GM18511 (cell line): ENCODE measurements at regions not wholly inside any gene's neighbourhood (a gene's known extent, or its start where the extent isn't known, plus 50 kb on each side); places are given as distances from the start of the nearest gene placed in this dataset.
"Not testable (repeated sequence)": the region's sequence is repeated elsewhere in the genome, so short reads cannot be mapped to it uniquely, and the experiment has no call there.

Experiments used
- ATAC-seq: cut with Tn5 transposase; IDR thresholded peaks from one replicate; pipeline ENCODE4 v1.9.1; 2021; ENCODE audit warnings: mild to moderate bottlenecking, moderate library complexity; ENCODE audit not compliant: unreplicated experiment

DNA sequence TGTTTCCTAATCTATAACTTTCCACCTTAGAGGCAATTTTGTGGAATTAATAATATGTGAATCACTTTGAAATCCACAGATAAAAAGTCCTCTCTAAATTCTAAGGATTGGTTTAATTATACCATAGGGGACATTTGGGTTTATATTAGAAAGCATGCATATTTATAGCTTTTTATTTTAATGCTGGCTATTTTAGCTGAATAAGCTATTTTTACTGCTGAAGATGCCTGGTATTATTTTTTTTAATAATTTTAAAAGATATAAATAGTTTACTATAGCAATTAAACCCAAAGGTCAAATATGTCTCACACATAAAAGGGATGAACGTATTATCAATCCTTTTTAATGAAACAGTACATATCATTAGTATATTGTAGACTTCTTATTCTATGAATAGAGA is 415.4 kb downstream of the MAGEB5 start:
- no peak for ATAC-seq

- no peak for ATAC-seq
These were observed 398.0 kb downstream of the MAGEB5 start for GRCh38 chrX:26613956-26614355.

DNA sequence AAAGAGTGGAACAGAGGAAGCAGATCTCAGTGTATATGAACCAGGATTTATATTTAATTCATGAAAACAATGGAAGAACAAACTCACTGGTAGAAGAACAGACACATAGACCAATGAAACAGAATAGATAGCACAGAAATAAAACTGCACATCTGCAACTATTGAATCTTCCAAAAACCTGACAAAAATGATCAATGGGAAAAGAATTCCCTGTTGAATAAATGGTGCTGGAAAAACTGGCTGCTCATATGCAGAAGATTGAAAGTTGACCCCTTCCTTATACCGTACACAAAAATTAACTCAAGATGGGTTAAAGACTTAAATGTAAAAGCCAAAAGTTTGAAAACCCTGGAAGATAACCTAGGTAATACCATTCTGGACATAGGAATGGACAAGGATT is 391.0 kb downstream of the MAGEB5 start:
- no peak for ATAC-seq

DNA sequence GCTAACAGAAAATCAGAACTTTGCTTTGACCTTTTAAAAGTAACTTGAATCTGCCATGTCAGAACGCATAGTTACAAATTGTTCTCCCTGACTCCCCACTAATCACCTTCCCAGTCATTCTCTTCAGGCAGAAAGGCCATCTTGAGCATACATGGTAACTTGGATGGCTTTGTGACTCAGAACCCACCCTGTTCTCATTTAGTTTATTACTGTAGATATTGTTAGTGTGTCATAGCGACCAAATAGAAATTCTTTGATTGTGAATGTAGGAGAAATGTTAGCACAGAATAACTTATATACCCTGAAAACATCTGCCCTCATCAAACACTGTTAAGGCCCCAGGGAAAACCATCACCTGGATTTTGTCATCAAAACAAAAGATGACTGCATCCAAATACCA is 382.0 kb downstream of the MAGEB5 start:
- no peak for ATAC-seq

GRCh38 chrX:26590849-26591248 is 374.9 kb downstream of the MAGEB5 start:
- ATAC-seq = no peak

DNA sequence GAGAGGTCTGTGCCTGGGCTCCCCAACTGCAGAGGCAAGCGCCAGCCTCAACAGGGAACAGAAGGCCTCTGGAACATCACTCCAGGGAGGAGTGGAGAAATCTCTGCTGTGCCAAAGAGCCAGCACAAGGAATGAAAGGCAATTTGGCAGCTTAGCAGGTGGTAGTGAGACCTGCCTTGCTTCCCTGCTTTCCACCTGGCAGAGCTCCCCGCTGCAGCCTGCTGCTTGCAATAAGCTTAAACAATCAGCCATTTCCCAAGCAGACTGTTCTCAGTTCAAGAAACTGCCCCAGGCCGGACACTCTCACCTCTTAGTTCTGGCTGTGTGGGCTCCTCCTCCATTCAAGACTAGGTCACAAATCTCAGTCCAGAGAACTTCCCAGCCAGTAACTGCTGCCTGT is 370.6 kb downstream of the MAGEB5 start:
- no peak for ATAC-seq

- no peak for ATAC-seq
These were observed 365.1 kb downstream of the MAGEB5 start for GRCh38 chrX:26581091-26581490.

- no peak for ATAC-seq
These were observed 364.1 kb downstream of the MAGEB5 start for GRCh38 chrX:26580021-26580420.

- ATAC-seq = no peak
These were observed 358.3 kb downstream of the MAGEB5 start for GRCh38 chrX:26574234-26574633.

DNA sequence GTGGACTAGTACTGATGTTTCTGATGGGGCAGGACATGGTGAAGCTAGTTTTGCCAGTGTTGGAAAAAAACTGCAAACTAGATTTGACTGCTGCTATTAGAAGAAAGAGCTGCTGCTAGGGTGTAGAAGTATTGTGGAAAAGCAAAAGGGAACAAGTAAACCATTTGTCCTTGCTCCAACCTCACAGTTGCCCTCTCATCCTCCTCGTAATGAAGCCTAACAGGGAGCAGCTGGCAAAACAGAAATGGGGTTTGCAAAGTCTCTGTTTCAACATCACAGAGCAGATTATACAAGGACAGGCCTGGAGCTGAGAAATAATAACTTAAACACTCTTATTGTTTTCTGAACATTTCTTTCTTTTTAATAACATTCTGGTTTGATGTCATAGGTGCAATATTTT is 346.2 kb downstream of the MAGEB5 start:
- no peak for ATAC-seq

DNA sequence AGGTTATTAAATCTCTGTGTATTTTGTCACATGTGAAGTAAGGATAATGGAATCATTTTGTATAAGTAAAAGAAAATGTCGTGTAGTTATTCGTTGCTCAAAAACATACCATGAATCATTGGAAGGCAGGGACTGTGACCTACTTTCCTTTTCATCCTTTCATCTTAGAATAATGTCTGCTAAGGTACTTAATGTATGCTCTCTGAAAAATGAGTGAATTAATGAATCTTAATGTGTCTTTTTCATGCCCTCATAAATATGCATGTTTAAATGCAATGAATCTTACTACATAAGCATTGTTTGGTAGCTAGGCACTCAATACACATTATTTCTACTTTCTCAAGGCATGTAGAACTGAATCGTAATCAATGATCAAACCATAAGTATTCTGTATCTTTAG is 343.9 kb downstream of the MAGEB5 start:
- no peak for ATAC-seq

DNA sequence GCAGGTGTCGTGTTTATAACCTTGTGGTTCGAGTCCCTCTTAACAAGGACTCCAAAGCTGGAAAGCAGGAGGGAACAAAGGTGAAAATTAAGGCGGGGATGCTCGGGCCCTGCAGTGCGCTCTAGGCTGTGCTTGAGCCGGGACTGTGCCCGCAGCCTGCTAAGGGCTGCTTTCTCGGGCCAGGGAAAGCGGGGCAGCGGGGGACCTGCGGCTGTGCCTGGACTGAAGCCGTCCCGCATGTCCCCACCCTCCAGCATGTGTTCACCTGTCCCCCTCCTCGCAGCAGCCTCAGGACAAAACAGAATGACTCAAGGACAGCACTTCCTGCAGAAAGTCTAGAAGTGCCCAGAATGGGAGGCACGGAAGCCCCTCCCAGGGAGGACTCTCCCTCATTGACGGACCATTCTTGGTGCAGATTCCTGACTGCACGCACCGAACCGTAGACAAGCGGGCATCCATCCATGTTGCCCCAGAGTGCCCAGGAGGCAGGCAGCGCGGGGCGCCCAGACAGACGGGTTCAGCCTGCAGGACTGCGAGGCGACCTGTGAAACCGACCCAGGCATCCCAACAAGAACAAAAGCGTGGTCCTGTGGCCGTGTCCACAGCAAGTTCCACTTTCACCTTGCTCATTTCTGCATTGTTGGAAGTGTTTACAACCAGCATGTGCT is 342.9 kb downstream of the MAGEB5 start:
- no peak for ATAC-seq

- ATAC-seq = no peak
These were observed 341.8 kb downstream of the MAGEB5 start for GRCh38 chrX:26557691-26558321.

DNA sequence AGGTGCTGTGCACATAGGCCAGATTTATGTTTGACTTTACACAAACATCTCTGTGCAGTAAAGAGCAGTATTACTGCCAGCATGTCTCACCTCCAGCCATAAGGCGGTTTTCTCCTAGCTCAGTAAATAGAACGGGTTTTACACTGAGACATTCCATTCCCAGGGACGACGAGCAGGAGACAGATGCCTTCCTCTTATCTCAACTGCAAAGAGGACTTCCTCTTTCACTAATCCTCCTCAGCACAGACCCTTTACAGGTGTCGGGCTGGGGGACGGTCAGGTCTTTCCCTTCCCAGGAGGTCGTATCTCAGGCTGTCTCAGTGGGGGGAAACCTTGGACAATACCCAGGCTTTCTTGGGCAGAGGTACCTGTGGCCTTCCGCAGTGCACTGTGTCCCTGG is 309.8 kb downstream of the MAGEB5 start:
- ATAC-seq = not testable (repeated sequence)

GRCh38 chrX:26522501-26522900 is 306.5 kb downstream of the MAGEB5 start:
- ATAC-seq = no peak

DNA sequence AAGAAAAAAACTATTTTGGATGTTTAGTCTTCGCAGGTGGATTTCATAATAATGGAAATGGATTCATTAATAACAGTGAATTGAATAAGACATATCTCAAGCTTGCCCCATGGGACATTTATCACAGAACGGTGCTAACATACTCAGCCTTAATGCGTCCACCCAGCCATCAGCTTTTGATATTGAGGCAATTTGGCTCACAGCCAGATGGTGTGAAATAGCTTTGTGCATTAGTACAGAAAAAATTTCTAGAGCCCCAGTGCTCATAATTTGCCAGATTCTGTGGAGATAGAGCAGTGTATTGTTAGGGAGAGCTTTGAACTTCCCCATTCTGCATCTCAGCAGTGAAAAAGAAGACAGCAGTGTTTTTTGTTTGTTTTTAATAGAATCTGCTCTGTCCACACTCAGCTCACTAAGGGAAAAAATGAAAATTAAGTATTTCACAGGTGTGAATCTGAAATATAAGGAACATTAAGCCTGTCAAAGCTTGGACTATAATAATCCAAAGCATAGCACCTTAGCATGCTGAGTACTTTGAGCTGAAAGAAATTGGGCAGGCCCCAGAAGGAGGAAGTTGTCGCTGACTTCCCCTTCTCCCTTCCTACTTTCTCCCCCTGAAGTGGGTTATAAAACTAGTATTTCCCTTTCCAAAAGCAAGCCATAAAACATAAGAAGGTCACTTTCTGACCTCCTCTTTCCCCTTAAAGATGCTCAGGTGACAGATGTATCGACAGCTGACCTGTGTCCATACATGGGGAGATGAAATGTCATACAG is 295.8 kb downstream of the MAGEB5 start:
- ATAC-seq = no peak

DNA sequence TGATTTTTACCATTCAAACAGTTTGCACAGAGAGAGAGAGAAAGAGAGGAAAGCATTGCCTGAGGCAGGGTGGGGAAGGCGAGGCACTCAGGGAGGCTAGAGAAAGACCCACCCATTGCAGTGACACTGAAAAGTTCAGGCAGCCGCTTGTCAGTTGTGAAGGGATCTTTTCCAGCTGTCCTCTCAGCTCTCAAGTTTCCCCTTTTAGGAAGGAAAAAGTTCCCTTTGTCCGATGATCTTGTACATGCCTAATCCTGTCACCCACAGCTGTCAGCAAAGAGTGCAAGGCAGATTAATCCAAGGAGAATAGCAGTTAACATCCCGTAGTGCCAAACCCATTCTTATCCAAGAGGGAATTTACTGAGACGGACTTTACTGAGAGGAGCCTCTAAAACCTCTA is 255.0 kb downstream of the MAGEB5 start:
- ATAC-seq = no peak

DNA sequence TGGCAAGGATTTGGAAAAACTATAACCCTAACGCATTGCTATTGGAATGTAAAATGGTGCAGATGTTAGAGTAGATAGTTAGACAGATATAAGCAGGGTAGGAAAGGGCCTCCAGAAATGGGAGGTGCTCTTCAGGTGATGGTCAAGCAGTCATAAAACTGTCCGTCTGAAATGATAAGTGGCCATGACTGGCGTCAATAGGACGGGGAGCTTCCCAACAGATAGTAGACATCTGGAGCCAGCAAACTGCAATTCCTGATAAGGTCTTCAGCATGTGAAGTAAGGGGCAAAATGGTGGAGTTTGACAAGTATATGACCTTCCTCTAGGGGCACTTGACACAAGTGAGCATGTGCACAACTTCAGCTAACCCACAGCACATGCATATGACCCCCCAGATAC is 250.4 kb downstream of the MAGEB5 start:
- ATAC-seq = no peak

DNA sequence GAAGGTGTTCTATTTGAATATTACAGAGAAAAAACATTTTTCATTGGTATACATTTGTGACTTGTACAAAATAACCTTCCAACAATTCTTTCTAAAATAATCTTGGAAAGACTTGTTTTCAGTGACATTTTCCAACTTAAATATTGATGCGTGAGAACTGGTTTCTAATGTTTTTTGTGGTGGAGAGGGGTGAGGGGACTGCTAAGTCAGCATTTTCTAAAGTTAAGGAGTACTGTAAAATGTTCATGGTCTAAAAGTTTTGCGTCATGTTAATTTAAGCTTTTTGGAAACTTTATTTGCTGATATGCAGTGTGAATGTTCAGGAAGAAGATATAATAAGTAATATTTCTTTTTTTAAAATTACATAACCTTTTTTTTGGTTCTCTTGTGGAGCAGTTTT is 229.3 kb downstream of the MAGEB5 start:
- ATAC-seq = no peak

GRCh38 chrX:26444417-26444816 is 228.4 kb downstream of the MAGEB5 start:
- not testable (repeated sequence) for ATAC-seq

- ATAC-seq = no peak
These were observed 226.4 kb downstream of the MAGEB5 start for GRCh38 chrX:26442340-26442739.

- no peak for ATAC-seq
These were observed 198.6 kb downstream of the MAGEB5 start for GRCh38 chrX:26414534-26414933.
